ENCODE measurements at regions not wholly inside any gene's neighbourhood (a gene's known extent, or its start where the extent isn't known, plus 50 kb on each side); places are given as distances from the start of the nearest gene placed in this dataset.

- TF ChIP-seq CTCF (IDR thresholded peaks at IDR 0.05) (no peak), POLR2A (IDR thresholded peaks at IDR 0.05) (no peak)
These were observed 135.1 kb downstream of the GADD45G start for GRCh38 chr9:89739916-89740315.
